ENCODE measurements at regions not wholly inside any gene's neighbourhood (a gene's known extent, or its start where the extent isn't known, plus 50 kb on each side); places are given as distances from the start of the nearest gene placed in this dataset.

DNA sequence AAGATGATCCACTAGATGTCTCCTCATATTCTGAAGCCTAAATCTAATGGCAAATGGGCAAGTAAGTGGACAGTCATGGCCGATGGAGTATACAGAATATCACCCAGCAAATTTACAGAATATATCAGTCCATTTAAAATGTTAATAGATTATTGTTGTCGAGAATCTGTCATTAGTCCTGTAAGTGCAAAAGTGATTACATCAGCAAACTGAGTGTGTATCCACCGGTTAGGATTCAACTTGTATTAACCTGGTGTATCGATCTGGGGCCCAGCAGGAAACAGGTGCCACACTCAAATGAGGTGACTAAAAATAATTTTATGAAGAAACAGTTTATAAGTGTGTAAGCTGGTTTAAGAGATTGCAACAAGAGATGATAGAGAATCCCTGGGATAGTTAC is 367.9 kb upstream of the FAM47C start:
- H4K20me1 ChIP-seq (ENCODE audit: control insufficient read depth, extremely low read depth, insufficient read depth, low read length), result no peaks in the 10 kb centered on the region
- no peak overlapping the region for H2AFZ ChIP-seq (ENCODE audit: low read length)
- no peaks in the 10 kb centered on the region for H3K27me3 ChIP-seq (ENCODE audit: control insufficient read depth, insufficient read depth, low read length)
- no peak overlapping the region for H3K4me2 ChIP-seq (ENCODE audit: extremely low read depth, insufficient read depth, low read length)
- no peak for DNase-seq (ENCODE audit: low read depth in 2 of 2)
- H3K79me2 ChIP-seq (ENCODE audit: control insufficient read depth, insufficient read depth, low read length), result no peaks in the 10 kb centered on the region
- H3K27ac ChIP-seq (ENCODE audit: insufficient read depth, low read length), result no peak overlapping the region
- no peaks in the 10 kb centered on the region for H3K9me3 ChIP-seq (ENCODE audit: control insufficient read depth, insufficient read depth, low read depth, low read length)
- no peak overlapping the region for H3K9ac ChIP-seq (ENCODE audit: insufficient read depth, low read length)
- H3K4me1 ChIP-seq (ENCODE audit: control insufficient read depth, extremely low read depth, insufficient read depth, low read length), result no peaks in the 10 kb centered on the region
- H3K36me3 ChIP-seq (ENCODE audit: control insufficient read depth, insufficient read depth, low read length), result no peaks in the 10 kb centered on the region
- no peak for TF ChIP-seq EZH2 (IDR thresholded peaks at IDR 0.05; ENCODE audit: low read length, missing control alignments)
- TF ChIP-seq, protein P1, sequence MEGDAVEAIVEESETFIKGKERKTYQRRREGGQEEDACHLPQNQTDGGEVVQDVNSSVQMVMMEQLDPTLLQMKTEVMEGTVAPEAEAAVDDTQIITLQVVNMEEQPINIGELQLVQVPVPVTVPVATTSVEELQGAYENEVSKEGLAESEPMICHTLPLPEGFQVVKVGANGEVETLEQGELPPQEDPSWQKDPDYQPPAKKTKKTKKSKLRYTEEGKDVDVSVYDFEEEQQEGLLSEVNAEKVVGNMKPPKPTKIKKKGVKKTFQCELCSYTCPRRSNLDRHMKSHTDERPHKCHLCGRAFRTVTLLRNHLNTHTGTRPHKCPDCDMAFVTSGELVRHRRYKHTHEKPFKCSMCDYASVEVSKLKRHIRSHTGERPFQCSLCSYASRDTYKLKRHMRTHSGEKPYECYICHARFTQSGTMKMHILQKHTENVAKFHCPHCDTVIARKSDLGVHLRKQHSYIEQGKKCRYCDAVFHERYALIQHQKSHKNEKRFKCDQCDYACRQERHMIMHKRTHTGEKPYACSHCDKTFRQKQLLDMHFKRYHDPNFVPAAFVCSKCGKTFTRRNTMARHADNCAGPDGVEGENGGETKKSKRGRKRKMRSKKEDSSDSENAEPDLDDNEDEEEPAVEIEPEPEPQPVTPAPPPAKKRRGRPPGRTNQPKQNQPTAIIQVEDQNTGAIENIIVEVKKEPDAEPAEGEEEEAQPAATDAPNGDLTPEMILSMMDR (conservative IDR thresholded peaks at IDR 0.05 in 1 of 2, IDR thresholded peaks at IDR 0.05 in 1 of 2; ENCODE audit: low read depth in 1 of 2, low read length in 2 of 2), result no peak
- no peak overlapping the region for H3K4me3 ChIP-seq (replicated peaks in 1 of 4; ENCODE audit: control extremely low read depth in 1 of 4, insufficient read depth in 1 of 4, low read depth in 3 of 4, low read length in 4 of 4)

DNA sequence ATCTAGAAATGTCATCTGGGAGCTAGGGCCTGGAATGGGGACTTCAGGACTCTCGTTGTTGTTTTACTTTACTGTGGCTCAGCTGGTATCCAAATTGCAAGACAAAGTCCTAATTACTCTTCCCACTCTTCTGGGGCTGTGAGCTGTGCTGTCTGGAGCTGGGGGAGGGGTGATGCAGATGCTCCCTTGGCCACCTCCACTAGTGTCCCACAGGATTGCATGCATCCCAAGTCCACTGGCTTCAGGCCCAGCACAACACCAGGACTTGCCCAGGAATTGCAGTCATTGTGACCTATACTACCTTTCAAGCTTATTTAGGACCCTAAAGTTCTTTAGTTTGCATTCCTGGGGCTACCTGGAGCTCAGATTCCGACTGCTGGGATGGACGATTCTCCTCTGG is 366.1 kb upstream of the FAM47C start:
- no peak for TF ChIP-seq EZH2 (IDR thresholded peaks at IDR 0.05; ENCODE audit: low read length, missing control alignments)
- TF ChIP-seq, protein P1 (conservative IDR thresholded peaks at IDR 0.05 in 1 of 2, IDR thresholded peaks at IDR 0.05 in 1 of 2; ENCODE audit: low read depth in 1 of 2, low read length in 2 of 2), result no peak
- Histone ChIP-seq H3K4me3 (replicated peaks in 1 of 4; ENCODE audit: control extremely low read depth in 1 of 4, insufficient read depth in 1 of 4, low read depth in 3 of 4, low read length in 4 of 4) (no peak overlapping the region), H3K9me3 (ENCODE audit: control insufficient read depth, insufficient read depth, low read depth, low read length) (no peaks in the 10 kb centered on the region), H3K4me2 (ENCODE audit: extremely low read depth, insufficient read depth, low read length) (no peak overlapping the region), H4K20me1 (ENCODE audit: control insufficient read depth, extremely low read depth, insufficient read depth, low read length) (no peaks in the 10 kb centered on the region), H2AFZ (ENCODE audit: low read length) (no peak overlapping the region), H3K79me2 (ENCODE audit: control insufficient read depth, insufficient read depth, low read length) (no peaks in the 10 kb centered on the region), H3K4me1 (ENCODE audit: control insufficient read depth, extremely low read depth, insufficient read depth, low read length) (no peaks in the 10 kb centered on the region), H3K36me3 (ENCODE audit: control insufficient read depth, insufficient read depth, low read length) (no peaks in the 10 kb centered on the region), H3K27ac (ENCODE audit: insufficient read depth, low read length) (no peak overlapping the region), H3K9ac (ENCODE audit: insufficient read depth, low read length) (no peak overlapping the region), H3K27me3 (ENCODE audit: control insufficient read depth, insufficient read depth, low read length) (no peaks in the 10 kb centered on the region)
- DNase-seq (ENCODE audit: low read depth in 2 of 2), result no peak

DNA sequence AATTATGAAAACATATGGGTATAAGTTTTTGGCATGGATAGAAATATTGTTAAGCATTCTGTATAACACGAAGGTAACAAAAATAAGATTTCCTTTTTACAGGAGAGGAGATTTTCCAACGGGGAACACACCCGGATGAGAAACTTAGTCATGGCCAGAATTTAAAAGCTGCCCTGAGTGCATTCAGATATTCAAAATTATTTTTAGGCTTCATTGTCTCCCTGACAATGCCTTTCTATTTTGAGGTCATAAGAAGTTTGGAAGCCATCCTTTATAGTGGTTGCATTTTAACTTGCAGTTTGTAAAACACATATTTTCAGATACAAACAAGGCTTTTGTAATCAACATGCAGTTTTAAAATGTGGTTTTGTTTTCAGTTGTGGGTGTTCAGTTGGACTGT is 357.5 kb upstream of the FAM47C start:
- TF ChIP-seq, protein P1 (conservative IDR thresholded peaks at IDR 0.05 in 1 of 2, IDR thresholded peaks at IDR 0.05 in 1 of 2; ENCODE audit: low read depth in 1 of 2, low read length in 2 of 2), result no peak
- TF ChIP-seq EZH2 (IDR thresholded peaks at IDR 0.05; ENCODE audit: low read length, missing control alignments), result no peak
- Histone ChIP-seq H2AFZ (ENCODE audit: low read length) (no peak overlapping the region), H3K27ac (ENCODE audit: insufficient read depth, low read length) (no peak overlapping the region), H3K36me3 (ENCODE audit: control insufficient read depth, insufficient read depth, low read length) (no peaks in the 10 kb centered on the region), H3K4me3 (replicated peaks in 1 of 4; ENCODE audit: control extremely low read depth in 1 of 4, insufficient read depth in 1 of 4, low read depth in 3 of 4, low read length in 4 of 4) (no peak overlapping the region), H4K20me1 (ENCODE audit: control insufficient read depth, extremely low read depth, insufficient read depth, low read length) (no peaks in the 10 kb centered on the region), H3K4me2 (ENCODE audit: extremely low read depth, insufficient read depth, low read length) (no peak overlapping the region), H3K4me1 (ENCODE audit: control insufficient read depth, extremely low read depth, insufficient read depth, low read length) (no peaks in the 10 kb centered on the region), H3K27me3 (ENCODE audit: control insufficient read depth, insufficient read depth, low read length) (no peaks in the 10 kb centered on the region), H3K9me3 (ENCODE audit: control insufficient read depth, insufficient read depth, low read depth, low read length) (no peaks in the 10 kb centered on the region), H3K9ac (ENCODE audit: insufficient read depth, low read length) (no peak overlapping the region), H3K79me2 (ENCODE audit: control insufficient read depth, insufficient read depth, low read length) (no peaks in the 10 kb centered on the region)
- DNase-seq (ENCODE audit: low read depth in 2 of 2), result no peak

All from fibroblast of lung (primary cell).